Keratinocyte (primary cell): ENCODE measurements at regions not wholly inside any gene's neighbourhood (a gene's known extent, or its start where the extent isn't known, plus 50 kb on each side); places are given as distances from the start of the nearest gene placed in this dataset.

Source experiments
- EZH2 ChIP-seq: IDR thresholded peaks from one replicate; pipeline ENCODE4 v1.6.1; 2012; ENCODE audit warnings: inconsistent platforms, mild to moderate bottlenecking, low read length, moderate library complexity
- TF ChIP-seq, protein P1 (sequence below), 3 experiments: IDR thresholded peaks in 1 of 3; conservative IDR thresholded peaks in 1 of 3; optimal IDR thresholded peaks in 1 of 3; 2 replicates in 2 of 3; 3 replicates in 1 of 3; pipeline versions ENCODE3 to v1.5.1; 2011; ENCODE audit warnings: low read length in 3 of 3, mild to moderate bottlenecking in 3 of 3, moderate library complexity in 2 of 3, control low read depth in 1 of 3, inconsistent platforms in 1 of 3; ENCODE audit not compliant: insufficient read depth in 2 of 3; ENCODE audit errors: extremely low read depth in 1 of 3

DNA sequence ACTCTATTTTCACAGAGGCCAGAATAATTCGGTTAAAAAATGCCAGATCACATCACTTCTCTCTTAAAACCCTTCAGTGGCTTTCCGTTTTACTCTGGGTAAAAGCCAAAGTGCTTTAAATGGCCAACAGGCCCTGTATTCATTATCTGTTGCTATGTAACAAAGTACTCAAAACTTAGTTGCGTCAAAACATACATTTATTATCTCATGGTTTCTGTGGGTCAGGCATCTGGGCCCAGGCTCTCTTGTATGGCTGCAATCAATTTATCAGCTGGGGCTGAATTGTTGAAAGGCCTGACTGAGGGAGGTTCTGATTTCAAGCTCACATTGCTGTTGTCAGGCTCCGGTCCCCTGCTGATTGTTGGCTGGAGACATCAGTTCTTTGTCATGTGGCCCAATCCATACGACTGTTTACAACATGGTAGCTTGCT, 72.7 kb upstream of the H2AZ1 start:
- TF ChIP-seq, protein P1, sequence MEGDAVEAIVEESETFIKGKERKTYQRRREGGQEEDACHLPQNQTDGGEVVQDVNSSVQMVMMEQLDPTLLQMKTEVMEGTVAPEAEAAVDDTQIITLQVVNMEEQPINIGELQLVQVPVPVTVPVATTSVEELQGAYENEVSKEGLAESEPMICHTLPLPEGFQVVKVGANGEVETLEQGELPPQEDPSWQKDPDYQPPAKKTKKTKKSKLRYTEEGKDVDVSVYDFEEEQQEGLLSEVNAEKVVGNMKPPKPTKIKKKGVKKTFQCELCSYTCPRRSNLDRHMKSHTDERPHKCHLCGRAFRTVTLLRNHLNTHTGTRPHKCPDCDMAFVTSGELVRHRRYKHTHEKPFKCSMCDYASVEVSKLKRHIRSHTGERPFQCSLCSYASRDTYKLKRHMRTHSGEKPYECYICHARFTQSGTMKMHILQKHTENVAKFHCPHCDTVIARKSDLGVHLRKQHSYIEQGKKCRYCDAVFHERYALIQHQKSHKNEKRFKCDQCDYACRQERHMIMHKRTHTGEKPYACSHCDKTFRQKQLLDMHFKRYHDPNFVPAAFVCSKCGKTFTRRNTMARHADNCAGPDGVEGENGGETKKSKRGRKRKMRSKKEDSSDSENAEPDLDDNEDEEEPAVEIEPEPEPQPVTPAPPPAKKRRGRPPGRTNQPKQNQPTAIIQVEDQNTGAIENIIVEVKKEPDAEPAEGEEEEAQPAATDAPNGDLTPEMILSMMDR (optimal IDR thresholded peaks at IDR 0.05 in 1 of 3, IDR thresholded peaks at IDR 0.05 in 1 of 3, conservative IDR thresholded peaks at IDR 0.05 in 1 of 3; ENCODE audit: extremely low read depth in 1 of 3, insufficient read depth in 2 of 3, low read length in 3 of 3): no peak
- TF ChIP-seq EZH2: no peak
